HepG2 (cell line): ENCODE measurements at regions not wholly inside any gene's neighbourhood (a gene's known extent, or its start where the extent isn't known, plus 50 kb on each side); places are given as distances from the start of the nearest gene placed in this dataset.

Experiments
- EHMT2 ChIP-seq: fragments of 200-600 bp; sonication (generic); IDR thresholded peaks from 2 replicates; pipeline ENCODE4 v1.7.0; 2017; ENCODE audit warnings: antibody characterized with exemption, low read depth, low read length, borderline replicate concordance
- ESRRA ChIP-seq: sonication (generic); formaldehyde crosslinking; IDR thresholded peaks from 2 replicates; pipeline ENCODE4 v1.5.1; 2020; ENCODE audit warnings: mild to moderate bottlenecking, low read depth, missing genetic modification reagents
- JUN ChIP-seq: sonication (generic); formaldehyde crosslinking; IDR thresholded peaks from 2 replicates; pipeline ENCODE4 v1.4.0; 2020; ENCODE audit warnings: mild to moderate bottlenecking, missing genetic modification reagents
- POLR2A ChIP-seq, 2 experiments: IDR thresholded peaks; 2 replicates each; pipeline ENCODE4 v1.6.1; 2011; ENCODE audit warnings: low read depth in 2 of 2, low read length in 2 of 2, mild to moderate bottlenecking in 1 of 2, moderate library complexity in 1 of 2; ENCODE audit not compliant: insufficient read depth in 1 of 2
- SMAD3 ChIP-seq: sonication (generic); formaldehyde crosslinking; IDR thresholded peaks from 2 replicates; pipeline ENCODE4 v1.4.0; 2020; ENCODE audit warnings: missing genetic modification reagents
- TSC22D2 ChIP-seq: sonication (generic); formaldehyde crosslinking; IDR thresholded peaks from 2 replicates; pipeline ENCODE4 v1.5.1; 2020; ENCODE audit warnings: missing genetic modification reagents, mild to moderate bottlenecking, borderline replicate concordance
- ZBTB7B ChIP-seq: sonication (generic); formaldehyde crosslinking; IDR thresholded peaks from 2 replicates; pipeline ENCODE4 v1.4.0; 2020; ENCODE audit warnings: missing genetic modification reagents
- ZNF484 ChIP-seq: sonication (generic); formaldehyde crosslinking; IDR thresholded peaks from 2 replicates; pipeline ENCODE4 v1.5.1; 2020; ENCODE audit warnings: mild to moderate bottlenecking, low read depth, missing genetic modification reagents, borderline replicate concordance
- ZNF558 ChIP-seq: sonication (generic); formaldehyde crosslinking; IDR thresholded peaks from 2 replicates; pipeline ENCODE4 v1.9.0; 2022; ENCODE audit warnings: mild to moderate bottlenecking, missing genetic modification reagents, borderline replicate concordance
- ZNF616 ChIP-seq: sonication (generic); formaldehyde crosslinking; IDR thresholded peaks from 2 replicates; pipeline ENCODE4 v1.5.0; 2020; ENCODE audit warnings: low read depth, mild to moderate bottlenecking, missing genetic modification reagents
- ZNF674 ChIP-seq: sonication (generic); formaldehyde crosslinking; IDR thresholded peaks from 2 replicates; pipeline ENCODE4 v1.5.0; 2020; ENCODE audit warnings: low read depth, mild to moderate bottlenecking, missing genetic modification reagents
- ZNF747 ChIP-seq: sonication (generic); formaldehyde crosslinking; IDR thresholded peaks from 2 replicates; pipeline ENCODE4 v1.8.1; 2023; ENCODE audit warnings: missing genetic modification reagents, mild to moderate bottlenecking, borderline replicate concordance
- TF ChIP-seq, protein P1 (sequence below): sonication (generic); formaldehyde crosslinking; IDR thresholded peaks from 2 replicates; pipeline ENCODE4 v1.5.0; 2020; ENCODE audit warnings: mild to moderate bottlenecking, missing genetic modification reagents, moderate library complexity

DNA sequence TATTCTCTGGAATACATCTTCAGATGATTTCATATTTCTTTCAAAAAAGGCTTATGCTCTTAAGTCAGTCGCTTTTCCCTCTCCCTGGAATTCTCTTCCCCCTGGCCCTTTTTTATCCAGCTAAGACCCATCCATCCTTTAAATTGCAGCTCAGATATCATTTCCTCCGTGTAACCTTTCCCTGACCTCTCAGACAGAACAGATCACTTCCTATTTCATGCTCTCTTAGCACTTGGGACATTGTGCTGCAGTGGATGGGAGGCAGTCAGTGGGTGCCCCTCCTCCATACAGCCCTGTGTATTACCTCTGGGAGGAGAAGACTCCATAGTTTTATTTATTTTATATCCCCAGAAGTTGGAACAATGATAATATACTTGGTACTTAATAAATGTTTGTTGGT is 423.4 kb downstream of the ISL1 start:
- TF ChIP-seq ZNF674 (CRISPR knock-in tag), result no peak
- no peak for TF ChIP-seq ZNF484 (CRISPR knock-in tag)
- TF ChIP-seq ZNF616 (CRISPR knock-in tag), result no peak
- no peak for TF ChIP-seq JUN (CRISPR knock-in tag)
- TF ChIP-seq ZNF747 (CRISPR knock-in tag), result no peak
- no peak for TF ChIP-seq ZBTB7B
- no peak for TF ChIP-seq ZNF558 (CRISPR knock-in tag)
- no peak for TF ChIP-seq POLR2A (IDR thresholded peaks at IDR 0.05; ENCODE audit: insufficient read depth in 1 of 2, low read depth in 2 of 2, low read length in 2 of 2)
- TF ChIP-seq EHMT2, result no peak
- no peak for TF ChIP-seq ESRRA (CRISPR knock-in tag)
- TF ChIP-seq SMAD3 (CRISPR knock-in tag), result no peak
- TF ChIP-seq, protein P1, sequence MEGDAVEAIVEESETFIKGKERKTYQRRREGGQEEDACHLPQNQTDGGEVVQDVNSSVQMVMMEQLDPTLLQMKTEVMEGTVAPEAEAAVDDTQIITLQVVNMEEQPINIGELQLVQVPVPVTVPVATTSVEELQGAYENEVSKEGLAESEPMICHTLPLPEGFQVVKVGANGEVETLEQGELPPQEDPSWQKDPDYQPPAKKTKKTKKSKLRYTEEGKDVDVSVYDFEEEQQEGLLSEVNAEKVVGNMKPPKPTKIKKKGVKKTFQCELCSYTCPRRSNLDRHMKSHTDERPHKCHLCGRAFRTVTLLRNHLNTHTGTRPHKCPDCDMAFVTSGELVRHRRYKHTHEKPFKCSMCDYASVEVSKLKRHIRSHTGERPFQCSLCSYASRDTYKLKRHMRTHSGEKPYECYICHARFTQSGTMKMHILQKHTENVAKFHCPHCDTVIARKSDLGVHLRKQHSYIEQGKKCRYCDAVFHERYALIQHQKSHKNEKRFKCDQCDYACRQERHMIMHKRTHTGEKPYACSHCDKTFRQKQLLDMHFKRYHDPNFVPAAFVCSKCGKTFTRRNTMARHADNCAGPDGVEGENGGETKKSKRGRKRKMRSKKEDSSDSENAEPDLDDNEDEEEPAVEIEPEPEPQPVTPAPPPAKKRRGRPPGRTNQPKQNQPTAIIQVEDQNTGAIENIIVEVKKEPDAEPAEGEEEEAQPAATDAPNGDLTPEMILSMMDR (CRISPR knock-in tag), result no peak
- TF ChIP-seq TSC22D2 (CRISPR knock-in tag), result no peak
